Activated CD8-positive, alpha-beta memory T cell treated with anti-CD3 and anti-CD28 coated beads, Interleukin-2, amount 10 ng/mL, durations not matched to agents 7 days and 5 days (primary cell): ENCODE measurements at regions not wholly inside any gene's neighbourhood (a gene's known extent, or its start where the extent isn't known, plus 50 kb on each side); places are given as distances from the start of the nearest gene placed in this dataset.

Experiments used
- ATAC-seq: fragments of 150-1000 bp; cut with Tn5 transposase; one replicate; pipeline ENCODE4 v1.10.0; 2021; ENCODE audit warnings: moderate library complexity
- CTCF ChIA-PET: fragments of 350-600 bp; sonication (Branson Sonifier 250); formaldehyde crosslinking; loops from one replicate; lab custom pipeline; 2021; ENCODE audit warnings: antibody characterized with exemption; lab: Charles Lee
- DNase-seq: peaks from one replicate; pipeline ENCODE4 v3.0.0-alpha.2; 2020
- H3K27ac Mint-ChIP-seq: one replicate; pipeline ENCODE4 v1.8.0; 2021; ENCODE audit warnings: mild to moderate bottlenecking, mixed read lengths
- H3K27me3 Mint-ChIP-seq: one replicate; pipeline ENCODE4 v1.8.0; 2021; ENCODE audit warnings: mixed read lengths
- H3K36me3 Mint-ChIP-seq: one replicate; pipeline ENCODE4 v1.8.0; 2021; ENCODE audit warnings: mild to moderate bottlenecking, mixed read lengths
- H3K4me1 Mint-ChIP-seq: one replicate; pipeline ENCODE4 v1.8.0; 2021; ENCODE audit warnings: mixed read lengths
- H3K4me3 Mint-ChIP-seq: one replicate; pipeline ENCODE4 v1.8.0; 2021; ENCODE audit warnings: mild to moderate bottlenecking, moderate library complexity, mixed read lengths
- H3K9me3 Mint-ChIP-seq: one replicate; pipeline ENCODE4 v1.8.0; 2022; ENCODE audit warnings: low read depth, mixed read lengths

- Mint-ChIP-seq H3K36me3 (no peaks in the 10 kb centered on the region), H3K27me3 (no peaks in the 10 kb centered on the region)
- no peak for ATAC-seq
Measured at GRCh38 chr11:131157678-131158077, 212.7 kb upstream of the NTM start.

GRCh38 chr11:131160846-131161245 is 209.6 kb upstream of the NTM start:
- DNase-seq (no peak), ATAC-seq (no peak)
- Mint-ChIP-seq H3K27me3 (no peaks in the 10 kb centered on the region), H3K27ac (no peak overlapping the region), H3K36me3 (no peaks in the 10 kb centered on the region), H3K9me3 (no peaks in the 10 kb centered on the region), H3K4me3 (no peak overlapping the region), H3K4me1 (no peaks in the 10 kb centered on the region)
- CTCF ChIA-PET, result no interaction called here

More at GRCh38 chr11:131157678-131158077, 212.7 kb upstream of the NTM start:
- Mint-ChIP-seq H3K4me1 (no peaks in the 10 kb centered on the region), H3K27ac (no peak overlapping the region), H3K4me3 (no peak overlapping the region), H3K9me3 (no peaks in the 10 kb centered on the region)
- CTCF ChIA-PET, result no interaction called here
- no peak for DNase-seq

- H3K36me3 Mint-ChIP-seq, result no peaks in the 10 kb centered on the region
- no peaks in the 10 kb centered on the region for H3K4me1 Mint-ChIP-seq
- ATAC-seq, result no peak
- DNase-seq, result no peak
- no peak overlapping the region for H3K4me3 Mint-ChIP-seq
- H3K27me3 Mint-ChIP-seq, result no peaks in the 10 kb centered on the region
- no peaks in the 10 kb centered on the region for H3K9me3 Mint-ChIP-seq
- CTCF ChIA-PET, result no interaction called here
- no peak overlapping the region for H3K27ac Mint-ChIP-seq
Measured at GRCh38 chr11:131163613-131164012, 206.8 kb upstream of the NTM start.

DNA sequence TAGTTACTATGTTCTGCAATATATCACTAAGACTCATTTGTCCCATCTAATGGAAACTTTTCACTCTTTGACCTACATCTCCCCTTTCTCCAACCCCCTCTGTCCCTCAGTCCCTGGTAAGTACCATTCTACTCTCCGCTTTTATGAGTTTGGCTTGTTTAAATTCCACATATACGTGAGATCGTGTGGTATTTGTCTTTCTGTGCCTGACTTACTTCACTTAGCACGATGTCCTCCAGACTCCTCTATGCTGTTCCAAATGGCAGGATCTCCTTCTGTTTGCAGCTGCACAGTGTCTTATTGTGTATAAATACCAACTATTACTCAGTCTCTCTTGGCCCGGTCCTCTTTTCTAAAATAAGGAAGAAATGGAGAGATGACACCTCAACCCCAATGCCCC is 205.4 kb upstream of the NTM start:
- CTCF ChIA-PET, result no interaction called here
- Mint-ChIP-seq H3K27me3 (no peaks in the 10 kb centered on the region), H3K27ac (no peak overlapping the region), H3K4me1 (no peaks in the 10 kb centered on the region), H3K36me3 (no peaks in the 10 kb centered on the region), H3K4me3 (no peak overlapping the region), H3K9me3 (no peaks in the 10 kb centered on the region)
- no peak for DNase-seq
- no peak for ATAC-seq

DNA sequence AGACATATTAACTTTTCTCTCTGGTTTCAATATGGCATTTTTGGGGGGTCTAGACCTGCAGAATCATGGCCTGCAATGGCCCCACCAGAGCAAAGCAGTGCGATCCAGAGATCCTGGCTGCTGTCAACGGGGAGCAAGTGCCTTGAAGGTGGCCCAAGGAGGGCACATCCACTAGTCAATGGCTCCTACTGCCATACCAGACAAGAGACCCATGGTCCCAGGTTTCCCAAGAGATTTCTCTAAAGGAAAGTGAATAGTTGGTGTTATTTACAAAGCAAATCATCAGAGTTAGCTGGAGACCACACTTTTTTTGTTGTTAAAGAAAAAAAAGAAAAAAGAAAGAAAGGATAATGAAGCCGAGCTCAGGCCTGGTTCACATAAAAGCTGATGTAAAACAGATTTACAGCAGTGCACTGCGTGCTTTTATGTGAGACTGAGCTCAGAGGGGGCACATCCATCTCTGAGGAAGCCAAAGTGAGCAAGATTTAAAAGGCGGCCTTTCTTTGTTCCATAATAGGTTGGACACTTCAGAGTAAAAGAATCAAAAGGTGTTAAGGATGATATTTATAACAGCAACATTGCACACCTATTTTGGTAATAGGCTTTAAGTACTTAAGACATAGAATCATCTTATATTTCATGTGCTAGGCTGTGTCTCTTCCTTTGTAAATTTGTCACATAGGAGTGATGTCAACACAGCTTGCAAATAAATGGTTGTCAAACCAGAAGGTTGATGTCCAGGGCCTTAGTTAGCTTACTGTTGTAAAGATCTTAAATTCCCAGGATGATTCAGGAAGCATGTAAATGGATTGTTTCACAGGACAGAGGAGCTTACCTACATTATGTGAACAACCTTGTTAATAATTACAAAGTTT is 201.3 kb upstream of the NTM start:
- CTCF ChIA-PET, result no interaction called here
- ATAC-seq (no peak), DNase-seq (no peak)
- Mint-ChIP-seq H3K27me3 (no peaks in the 10 kb centered on the region), H3K36me3 (no peaks in the 10 kb centered on the region), H3K27ac (no peak overlapping the region), H3K4me1 (no peaks in the 10 kb centered on the region), H3K4me3 (no peak overlapping the region), H3K9me3 (no peaks in the 10 kb centered on the region)

- no peaks in the 10 kb centered on the region for H3K4me1 Mint-ChIP-seq
- H3K4me3 Mint-ChIP-seq, result no peak overlapping the region
- CTCF ChIA-PET, result no interaction called here
- H3K27me3 Mint-ChIP-seq, result no peaks in the 10 kb centered on the region
- DNase-seq, result no peak
- ATAC-seq, result no peak
- no peak overlapping the region for H3K27ac Mint-ChIP-seq
- no peaks in the 10 kb centered on the region for H3K9me3 Mint-ChIP-seq
- no peaks in the 10 kb centered on the region for H3K36me3 Mint-ChIP-seq
Measured at GRCh38 chr11:131172011-131172410, 198.4 kb upstream of the NTM start.

- H3K9me3 Mint-ChIP-seq, result no peaks in the 10 kb centered on the region
- no peaks in the 10 kb centered on the region for H3K36me3 Mint-ChIP-seq
- no peak overlapping the region for H3K4me3 Mint-ChIP-seq
- DNase-seq (no peak), ATAC-seq (no peak)
- CTCF ChIA-PET, result no interaction called here
- H3K27ac Mint-ChIP-seq, result no peak overlapping the region
- H3K4me1 Mint-ChIP-seq, result no peaks in the 10 kb centered on the region
- no peaks in the 10 kb centered on the region for H3K27me3 Mint-ChIP-seq
Measured at GRCh38 chr11:131178020-131178419, 192.4 kb upstream of the NTM start.

DNA sequence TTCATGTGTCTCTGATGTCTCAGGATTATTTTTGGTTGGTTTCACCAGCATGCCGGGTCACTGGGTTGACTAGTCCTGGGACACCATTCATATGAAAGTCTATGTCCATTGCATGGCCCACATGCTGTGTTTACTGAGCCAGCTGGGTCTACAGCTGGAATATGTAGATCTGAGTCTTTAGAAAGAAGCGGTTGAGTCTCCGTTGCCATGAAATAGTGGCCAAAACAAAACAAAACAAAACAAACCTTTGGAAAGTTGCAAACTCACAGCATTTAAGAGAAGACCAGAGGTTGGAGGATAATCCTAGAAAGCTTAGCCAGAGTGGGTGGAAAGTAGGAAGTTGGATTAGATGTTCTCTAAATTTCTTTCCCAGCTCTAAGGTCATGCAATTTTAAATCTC is 191.8 kb upstream of the NTM start:
- no peaks in the 10 kb centered on the region for H3K4me1 Mint-ChIP-seq
- no peaks in the 10 kb centered on the region for H3K36me3 Mint-ChIP-seq
- ATAC-seq (no peak), DNase-seq (no peak)
- no peaks in the 10 kb centered on the region for H3K27me3 Mint-ChIP-seq
- CTCF ChIA-PET, result no interaction called here
- no peaks in the 10 kb centered on the region for H3K9me3 Mint-ChIP-seq
- no peak overlapping the region for H3K27ac Mint-ChIP-seq
- H3K4me3 Mint-ChIP-seq, result no peak overlapping the region

GRCh38 chr11:131179836-131180235 is 190.6 kb upstream of the NTM start:
- H3K9me3 Mint-ChIP-seq, result no peaks in the 10 kb centered on the region
- no peaks in the 10 kb centered on the region for H3K36me3 Mint-ChIP-seq
- CTCF ChIA-PET, result no interaction called here
- no peak for DNase-seq
- H3K27me3 Mint-ChIP-seq, result no peaks in the 10 kb centered on the region
- no peaks in the 10 kb centered on the region for H3K4me1 Mint-ChIP-seq
- no peak overlapping the region for H3K4me3 Mint-ChIP-seq
- ATAC-seq, result no peak
- no peak overlapping the region for H3K27ac Mint-ChIP-seq

DNA sequence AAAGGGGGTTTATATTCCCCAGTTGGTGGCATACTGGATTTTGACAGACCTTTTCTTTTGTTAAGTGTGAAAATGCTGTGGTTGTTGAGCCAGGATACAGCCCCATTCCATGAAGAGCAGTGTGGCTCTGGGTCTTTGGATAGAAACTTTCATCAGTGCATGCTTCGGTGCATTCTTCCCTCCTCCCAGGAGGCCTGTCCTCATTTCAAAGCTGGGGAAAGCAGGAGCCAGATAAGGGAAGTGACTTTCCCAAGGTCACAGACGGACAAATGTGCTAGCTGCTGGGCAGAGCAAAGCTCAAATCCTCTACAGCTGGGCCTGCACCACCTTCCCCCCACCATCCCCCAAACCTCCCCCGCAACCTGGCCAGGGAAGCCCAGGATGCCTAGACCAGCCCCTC is 184.5 kb upstream of the NTM start:
- H3K27ac Mint-ChIP-seq, result no peak overlapping the region
- H3K9me3 Mint-ChIP-seq, result no peaks in the 10 kb centered on the region
- H3K27me3 Mint-ChIP-seq, result peaks cover 2% of the 10 kb centered on the region
- no peaks in the 10 kb centered on the region for H3K4me1 Mint-ChIP-seq
- ATAC-seq (no peak), DNase-seq (no peak)
- H3K36me3 Mint-ChIP-seq, result no peaks in the 10 kb centered on the region
- H3K4me3 Mint-ChIP-seq, result no peak overlapping the region
- CTCF ChIA-PET, result no interaction called here

DNA sequence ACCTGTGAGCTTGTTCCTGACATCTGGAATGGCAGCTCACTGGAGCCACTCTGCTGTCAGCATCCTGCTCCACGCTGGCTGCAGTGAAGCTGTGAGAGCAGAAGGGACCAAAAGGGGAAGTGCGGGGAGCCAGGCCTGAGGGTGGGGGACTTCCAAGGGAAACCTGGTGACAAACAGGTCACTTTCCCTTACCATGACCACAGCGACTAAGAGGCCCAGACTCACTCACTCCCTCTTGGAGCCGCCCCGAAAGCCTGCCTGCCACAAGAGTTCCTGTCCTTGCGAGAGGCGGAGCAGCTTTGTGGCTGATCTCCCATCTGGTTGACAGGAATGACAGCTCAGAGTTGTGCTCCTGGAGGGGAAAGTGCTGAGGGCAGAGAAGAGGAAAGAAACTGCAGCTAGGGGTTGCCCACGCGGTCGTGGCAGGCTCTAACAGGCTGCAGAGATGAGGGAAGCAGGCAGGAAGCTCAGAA is 183.8 kb upstream of the NTM start:
- CTCF ChIA-PET, result no interaction called here
- H3K27ac Mint-ChIP-seq, result no peak overlapping the region
- no peak for ATAC-seq
- H3K4me3 Mint-ChIP-seq, result no peak overlapping the region
- no peak for DNase-seq
- H3K27me3 Mint-ChIP-seq, result peaks cover 2% of the 10 kb centered on the region
- H3K36me3 Mint-ChIP-seq, result no peaks in the 10 kb centered on the region
- no peaks in the 10 kb centered on the region for H3K9me3 Mint-ChIP-seq
- H3K4me1 Mint-ChIP-seq, result no peaks in the 10 kb centered on the region

DNA sequence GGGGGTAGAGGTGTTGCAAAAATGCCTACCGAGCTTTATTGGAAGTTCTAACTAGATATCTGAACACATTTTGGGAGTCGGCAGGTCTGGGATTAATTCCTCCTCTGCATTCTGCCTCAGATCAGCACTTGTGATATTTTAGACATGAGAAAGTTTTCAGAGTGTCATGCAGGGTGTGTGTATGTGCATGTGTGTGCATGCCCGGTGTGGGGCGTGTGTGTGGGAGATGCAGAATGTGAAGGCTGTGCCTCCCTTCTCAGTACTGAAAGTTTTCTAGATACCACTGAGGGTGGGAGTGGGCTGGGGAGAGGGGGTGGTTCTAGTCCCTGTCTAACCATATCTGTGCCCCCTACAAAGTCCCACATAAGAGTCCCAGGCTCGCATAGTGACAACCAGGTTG is 180.0 kb upstream of the NTM start:
- Mint-ChIP-seq H3K36me3 (no peaks in the 10 kb centered on the region), H3K9me3 (no peaks in the 10 kb centered on the region), H3K27me3 (peaks cover 2% of the 10 kb centered on the region), H3K4me3 (no peak overlapping the region), H3K4me1 (no peaks in the 10 kb centered on the region), H3K27ac (no peak overlapping the region)
- DNase-seq, result no peak
- ATAC-seq, result no peak
- CTCF ChIA-PET, result no interaction called here

DNA sequence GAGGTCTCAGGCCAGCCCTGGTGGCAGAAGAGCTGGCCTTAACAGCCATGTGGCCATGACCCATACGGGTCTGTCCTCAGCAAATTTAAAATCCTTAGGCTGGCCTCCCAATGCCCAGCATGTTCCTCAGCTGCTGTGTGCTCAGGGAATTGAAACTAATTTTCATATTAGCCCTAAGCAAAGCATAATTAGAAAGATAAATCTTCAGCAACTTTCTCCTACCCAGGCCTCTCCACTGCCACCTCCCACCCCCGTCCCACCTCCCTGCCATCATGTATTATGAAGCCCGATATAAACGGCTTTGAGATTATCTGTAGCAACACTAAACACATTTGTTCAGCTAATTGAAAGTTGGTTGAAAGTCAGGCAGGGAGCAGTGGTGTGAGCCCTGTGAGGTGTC is 178.8 kb upstream of the NTM start:
- no peak overlapping the region for H3K27ac Mint-ChIP-seq
- DNase-seq (no peak), ATAC-seq (no peak)
- H3K9me3 Mint-ChIP-seq, result no peaks in the 10 kb centered on the region
- CTCF ChIA-PET, result no interaction called here
- no peaks in the 10 kb centered on the region for H3K36me3 Mint-ChIP-seq
- H3K4me3 Mint-ChIP-seq, result no peak overlapping the region
- no peaks in the 10 kb centered on the region for H3K27me3 Mint-ChIP-seq
- H3K4me1 Mint-ChIP-seq, result no peaks in the 10 kb centered on the region

DNA sequence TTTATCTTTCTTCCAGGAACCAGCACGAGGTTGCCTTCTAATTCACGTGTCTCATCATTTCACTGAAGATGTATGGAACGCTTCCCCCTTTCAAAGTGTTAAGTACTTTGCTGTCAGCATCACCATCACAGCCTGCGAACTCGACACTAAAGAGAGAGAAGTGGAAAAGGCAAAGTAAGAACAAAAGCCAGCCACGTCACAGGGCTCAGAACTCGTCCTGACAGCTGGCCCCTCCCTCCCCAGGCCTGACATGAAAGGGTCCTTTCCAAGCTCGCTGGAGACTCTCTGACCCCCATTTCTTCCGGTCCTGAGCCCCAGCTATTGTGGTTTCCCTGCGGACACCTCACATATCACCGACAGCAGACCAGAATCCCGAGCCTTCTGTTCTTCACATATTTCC is 177.8 kb upstream of the NTM start:
- ATAC-seq (no peak), DNase-seq (no peak)
- CTCF ChIA-PET, result no interaction called here
- H3K4me1 Mint-ChIP-seq, result no peaks in the 10 kb centered on the region
- no peak overlapping the region for H3K27ac Mint-ChIP-seq
- no peaks in the 10 kb centered on the region for H3K36me3 Mint-ChIP-seq
- peaks cover 2% of the 10 kb centered on the region for H3K9me3 Mint-ChIP-seq
- no peak overlapping the region for H3K4me3 Mint-ChIP-seq
- no peaks in the 10 kb centered on the region for H3K27me3 Mint-ChIP-seq
